HUES48 (cell line): ENCODE measurements at regions not wholly inside any gene's neighbourhood (a gene's known extent, or its start where the extent isn't known, plus 50 kb on each side); places are given as distances from the start of the nearest gene placed in this dataset.

Experiments
- H3K27ac ChIP-seq: one replicate; pipeline ENCODE4 v1.7.0; 2013; ENCODE audit warnings: low read depth, low read length, inconsistent platforms
- H3K27me3 ChIP-seq: 2 replicates; pipeline ENCODE4 v1.6.1; 2013; ENCODE audit warnings: mild to moderate bottlenecking, low read length; ENCODE audit not compliant: control insufficient read depth, insufficient read depth
- H3K36me3 ChIP-seq: 2 replicates; pipeline ENCODE4 v1.6.1; 2013; ENCODE audit warnings: low read length; ENCODE audit not compliant: control insufficient read depth, insufficient read depth
- H3K4me1 ChIP-seq: 2 replicates; pipeline ENCODE4 v1.6.1; 2013; ENCODE audit warnings: mild to moderate bottlenecking, low read length; ENCODE audit not compliant: control insufficient read depth, insufficient read depth
- H3K4me3 ChIP-seq: 2 replicates; pipeline ENCODE4 v1.5.1; 2013; ENCODE audit warnings: mild to moderate bottlenecking, low read depth, low read length
- H3K9ac ChIP-seq: 2 replicates; pipeline ENCODE4 v1.6.1; 2013; ENCODE audit warnings: mild to moderate bottlenecking, low read depth, low read length, moderate library complexity
- H3K9me3 ChIP-seq: 2 replicates; pipeline ENCODE4 v1.6.1; 2013; ENCODE audit warnings: low read length; ENCODE audit not compliant: control insufficient read depth, insufficient read depth

GRCh38 chr20:23290761-23291574, 59.6 kb upstream of the NXT1 start:
- H3K9ac ChIP-seq, result no peak overlapping the region

GRCh38 chr20:23289724-23290395, 60.7 kb upstream of the NXT1 start:
- Histone ChIP-seq H3K27me3 (no peaks in the 10 kb centered on the region), H3K4me3 (no peak overlapping the region), H3K9ac (no peak overlapping the region), H3K27ac (no peak overlapping the region), H3K4me1 (no peaks in the 10 kb centered on the region), H3K9me3 (no peaks in the 10 kb centered on the region), H3K36me3 (no peaks in the 10 kb centered on the region)

More at GRCh38 chr20:23290761-23291574, 59.6 kb upstream of the NXT1 start:
- H3K9me3 ChIP-seq, result no peaks in the 10 kb centered on the region
- no peaks in the 10 kb centered on the region for H3K36me3 ChIP-seq
- H3K27ac ChIP-seq, result no peak overlapping the region
- H3K4me1 ChIP-seq, result no peaks in the 10 kb centered on the region
- H3K4me3 ChIP-seq, result no peak overlapping the region
- no peaks in the 10 kb centered on the region for H3K27me3 ChIP-seq

GRCh38 chr20:23289249-23289648, 61.3 kb upstream of the NXT1 start:
- Histone ChIP-seq H3K36me3 (no peaks in the 10 kb centered on the region), H3K27me3 (no peaks in the 10 kb centered on the region), H3K27ac (no peak overlapping the region), H3K9me3 (no peaks in the 10 kb centered on the region), H3K9ac (no peak overlapping the region), H3K4me3 (no peak overlapping the region), H3K4me1 (no peaks in the 10 kb centered on the region)

- H3K4me1 ChIP-seq, result no peaks in the 10 kb centered on the region
- no peaks in the 10 kb centered on the region for H3K9me3 ChIP-seq
- H3K36me3 ChIP-seq, result no peaks in the 10 kb centered on the region
- no peak overlapping the region for H3K27ac ChIP-seq
- no peaks in the 10 kb centered on the region for H3K27me3 ChIP-seq
- no peak overlapping the region for H3K9ac ChIP-seq
- H3K4me3 ChIP-seq, result no peak overlapping the region
Measured at GRCh38 chr20:23287354-23288190, 63.0 kb upstream of the NXT1 start.

GRCh38 chr20:23286346-23286745, 64.2 kb upstream of the NXT1 start:
- Histone ChIP-seq H3K36me3 (no peaks in the 10 kb centered on the region), H3K9ac (no peak overlapping the region), H3K27me3 (no peaks in the 10 kb centered on the region), H3K4me1 (peaks cover 9% of the 10 kb centered on the region; the same call in 1 of the 2 replicates), H3K4me3 (no peak overlapping the region), H3K9me3 (no peaks in the 10 kb centered on the region), H3K27ac (no peak overlapping the region)

GRCh38 chr20:23285536-23285935, 65.1 kb upstream of the NXT1 start:
- H3K4me1 ChIP-seq, result peaks cover 9% of the 10 kb centered on the region; the same call in 1 of the 2 replicates
- H3K36me3 ChIP-seq, result no peaks in the 10 kb centered on the region
- H3K27ac ChIP-seq, result no peak overlapping the region
- no peaks in the 10 kb centered on the region for H3K9me3 ChIP-seq
- no peak overlapping the region for H3K4me3 ChIP-seq
- no peak overlapping the region for H3K9ac ChIP-seq
- no peaks in the 10 kb centered on the region for H3K27me3 ChIP-seq

GRCh38 chr20:23284009-23284408, 66.6 kb upstream of the NXT1 start:
- Histone ChIP-seq H3K4me3 (no peak overlapping the region), H3K27ac (no peak overlapping the region), H3K4me1 (peaks cover 9% of the 10 kb centered on the region; the same call in 1 of the 2 replicates), H3K27me3 (no peaks in the 10 kb centered on the region), H3K9me3 (no peaks in the 10 kb centered on the region), H3K36me3 (no peaks in the 10 kb centered on the region), H3K9ac (no peak overlapping the region)

GRCh38 chr20:23283096-23283850, 67.3 kb upstream of the NXT1 start:
- H3K4me1 ChIP-seq, result peaks cover 9% of the 10 kb centered on the region; the same call in 1 of the 2 replicates
- no peak overlapping the region for H3K4me3 ChIP-seq
- no peaks in the 10 kb centered on the region for H3K9me3 ChIP-seq
- no peaks in the 10 kb centered on the region for H3K27me3 ChIP-seq
- H3K36me3 ChIP-seq, result no peaks in the 10 kb centered on the region
- H3K27ac ChIP-seq, result no peak overlapping the region
- H3K9ac ChIP-seq, result no peak overlapping the region

GRCh38 chr20:23282546-23282945, 68.0 kb upstream of the NXT1 start:
- Histone ChIP-seq H3K9ac (no peak overlapping the region), H3K9me3 (no peaks in the 10 kb centered on the region), H3K27ac (no peak overlapping the region), H3K4me3 (no peak overlapping the region), H3K27me3 (no peaks in the 10 kb centered on the region), H3K4me1 (peaks cover 9% of the 10 kb centered on the region; the same call in 1 of the 2 replicates), H3K36me3 (no peaks in the 10 kb centered on the region)

GRCh38 chr20:23282111-23282510, 68.5 kb upstream of the NXT1 start:
- Histone ChIP-seq H3K27me3 (no peaks in the 10 kb centered on the region), H3K4me3 (no peak overlapping the region), H3K4me1 (peaks cover 9% of the 10 kb centered on the region; the same call in 1 of the 2 replicates), H3K27ac (no peak overlapping the region), H3K9me3 (no peaks in the 10 kb centered on the region), H3K36me3 (no peaks in the 10 kb centered on the region), H3K9ac (no peak overlapping the region)
